ENCODE measurements at regions not wholly inside any gene's neighbourhood (a gene's known extent, or its start where the extent isn't known, plus 50 kb on each side); places are given as distances from the start of the nearest gene placed in this dataset.

DNA sequence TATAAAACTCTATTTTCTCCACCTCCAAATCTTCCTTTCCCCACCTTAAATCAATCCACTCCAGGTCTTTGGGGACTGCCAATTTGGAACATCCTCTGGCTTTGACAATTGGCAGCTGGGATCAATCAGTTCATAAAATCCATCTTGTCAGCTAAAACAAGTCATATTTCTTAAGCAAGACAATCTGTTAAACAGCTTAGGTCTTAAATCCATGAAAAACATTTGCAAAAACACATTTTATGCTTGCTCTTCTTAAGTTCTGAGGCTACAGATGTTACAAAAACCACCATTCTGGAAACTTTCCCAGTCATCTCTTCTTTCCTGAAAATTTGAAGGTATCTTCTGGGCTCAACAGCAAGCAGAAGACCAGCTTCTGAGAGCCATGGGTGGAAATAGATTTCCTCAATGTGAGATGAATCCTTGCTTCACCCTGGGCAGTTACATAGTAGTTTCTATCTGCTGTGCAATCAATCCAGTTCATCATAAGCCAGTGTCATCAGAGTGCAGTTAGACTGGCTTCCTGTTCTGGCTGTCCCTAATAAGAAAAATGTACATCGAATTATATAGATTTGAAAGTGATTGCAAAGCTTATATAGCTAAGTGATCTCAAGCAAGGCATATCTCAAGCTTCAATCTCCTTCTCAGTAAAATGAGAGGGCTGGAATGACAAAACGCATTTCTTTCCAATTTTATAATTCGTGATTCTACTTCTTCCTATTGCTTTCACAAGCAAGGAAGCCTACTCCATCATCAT is 402.7 kb upstream of the INTU start:
- no peak for TF ChIP-seq CTCF (IDR thresholded peaks at IDR 0.05)
- Histone ChIP-seq H3K4me3 (no peak overlapping the region), H3K36me3 (ENCODE audit: low read depth) (no peaks in the 10 kb centered on the region), H3K9me3 (peaks cover 4% of the 10 kb centered on the region), H3K4me1 (ENCODE audit: low read depth) (no peaks in the 10 kb centered on the region)
- ATAC-seq (no peak), DNase-seq (no peak)
- intact Hi-C loops (cut with DNase I, micrococcal nuclease) = no loop called here

DNA sequence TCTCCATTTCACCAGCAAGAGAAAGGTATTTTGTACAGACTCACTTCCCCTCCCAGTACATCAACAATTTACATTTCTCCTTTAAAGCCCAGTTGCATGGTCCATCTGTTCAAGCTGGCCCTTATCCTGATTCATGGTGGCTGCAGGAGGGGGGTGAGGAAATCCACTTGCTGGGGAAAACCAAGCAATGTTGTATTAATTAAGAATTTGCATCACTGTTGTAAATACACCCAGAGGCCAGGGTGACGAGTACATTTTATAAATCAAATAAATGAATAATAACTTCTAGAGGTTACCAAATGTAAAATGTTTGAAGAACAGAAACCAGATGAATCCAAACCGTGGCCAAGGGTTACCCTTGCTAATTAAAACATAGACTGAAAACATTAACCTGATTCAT is 395.9 kb upstream of the INTU start:
- Histone ChIP-seq H3K4me1 (ENCODE audit: low read depth) (no peaks in the 10 kb centered on the region), H3K36me3 (ENCODE audit: low read depth) (no peaks in the 10 kb centered on the region), H3K9me3 (peaks cover 4% of the 10 kb centered on the region), H3K4me3 (no peak overlapping the region)
- ATAC-seq (no peak), DNase-seq (peak in 1 of 3 donors; percentile 4)
- intact Hi-C loops (cut with DNase I, micrococcal nuclease) = no loop called here
- no peak for TF ChIP-seq CTCF (IDR thresholded peaks at IDR 0.05)

DNA sequence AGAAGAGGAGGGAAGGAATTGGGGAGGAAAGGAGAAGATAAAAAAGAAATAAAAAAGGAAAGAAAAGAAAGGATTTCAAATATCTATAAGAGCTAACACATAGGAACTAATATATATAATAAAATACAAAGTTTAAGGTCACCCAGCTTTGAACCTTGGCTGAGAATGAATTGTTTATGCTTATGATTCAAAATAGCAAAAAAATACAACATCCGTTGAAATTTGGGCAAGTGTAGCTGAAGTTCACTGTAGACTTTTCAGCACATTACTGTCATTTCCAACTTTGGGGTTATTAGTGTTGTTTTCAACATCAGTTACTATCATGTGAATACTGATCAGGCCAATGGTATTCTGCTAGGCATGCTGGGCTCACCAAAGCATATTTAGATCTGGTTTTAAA is 395.2 kb upstream of the INTU start:
- intact Hi-C loops (cut with DNase I, micrococcal nuclease) = no loop called here
- DNase-seq (no peak), ATAC-seq (no peak)

DNA sequence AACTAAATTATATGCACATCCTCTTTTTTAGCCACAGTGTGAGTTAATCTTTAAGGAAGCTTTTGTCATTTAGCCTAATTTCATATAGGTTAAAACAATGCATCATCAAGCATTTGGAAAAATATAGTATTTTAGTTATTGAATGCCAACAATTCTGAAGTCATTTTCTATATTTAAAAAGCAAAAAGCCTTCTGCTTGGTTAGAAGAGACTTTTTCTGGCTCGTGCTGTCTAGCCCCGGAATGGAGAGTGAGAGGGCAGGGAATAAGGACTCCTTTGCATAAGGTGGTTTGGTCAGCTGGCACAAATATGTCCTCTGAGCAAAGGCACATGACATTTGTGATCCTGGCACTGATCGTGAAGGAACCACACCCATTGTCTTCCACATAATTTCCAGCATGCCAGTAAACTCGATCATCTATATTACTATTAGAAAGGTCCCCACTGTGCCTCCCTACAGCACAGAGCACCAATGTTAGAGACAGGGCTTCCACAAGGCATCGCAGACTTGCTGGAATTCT is 393.7 kb upstream of the INTU start:
- TF ChIP-seq CTCF (IDR thresholded peaks at IDR 0.05) = no peak
- Histone ChIP-seq H3K4me1 (ENCODE audit: low read depth) (no peaks in the 10 kb centered on the region), H3K36me3 (ENCODE audit: low read depth) (no peaks in the 10 kb centered on the region), H3K9me3 (peaks cover 4% of the 10 kb centered on the region), H3K4me3 (no peak overlapping the region)
- DNase-seq (no peak), ATAC-seq (no peak)
- intact Hi-C loops (cut with DNase I, micrococcal nuclease) = no loop called here

More for the DNA sequence above, 395.2 kb upstream of the INTU start:
- Histone ChIP-seq H3K4me3 (no peak overlapping the region), H3K4me1 (ENCODE audit: low read depth) (no peaks in the 10 kb centered on the region), H3K36me3 (ENCODE audit: low read depth) (no peaks in the 10 kb centered on the region), H3K9me3 (peaks cover 4% of the 10 kb centered on the region)
- no peak for TF ChIP-seq CTCF (IDR thresholded peaks at IDR 0.05)

DNA sequence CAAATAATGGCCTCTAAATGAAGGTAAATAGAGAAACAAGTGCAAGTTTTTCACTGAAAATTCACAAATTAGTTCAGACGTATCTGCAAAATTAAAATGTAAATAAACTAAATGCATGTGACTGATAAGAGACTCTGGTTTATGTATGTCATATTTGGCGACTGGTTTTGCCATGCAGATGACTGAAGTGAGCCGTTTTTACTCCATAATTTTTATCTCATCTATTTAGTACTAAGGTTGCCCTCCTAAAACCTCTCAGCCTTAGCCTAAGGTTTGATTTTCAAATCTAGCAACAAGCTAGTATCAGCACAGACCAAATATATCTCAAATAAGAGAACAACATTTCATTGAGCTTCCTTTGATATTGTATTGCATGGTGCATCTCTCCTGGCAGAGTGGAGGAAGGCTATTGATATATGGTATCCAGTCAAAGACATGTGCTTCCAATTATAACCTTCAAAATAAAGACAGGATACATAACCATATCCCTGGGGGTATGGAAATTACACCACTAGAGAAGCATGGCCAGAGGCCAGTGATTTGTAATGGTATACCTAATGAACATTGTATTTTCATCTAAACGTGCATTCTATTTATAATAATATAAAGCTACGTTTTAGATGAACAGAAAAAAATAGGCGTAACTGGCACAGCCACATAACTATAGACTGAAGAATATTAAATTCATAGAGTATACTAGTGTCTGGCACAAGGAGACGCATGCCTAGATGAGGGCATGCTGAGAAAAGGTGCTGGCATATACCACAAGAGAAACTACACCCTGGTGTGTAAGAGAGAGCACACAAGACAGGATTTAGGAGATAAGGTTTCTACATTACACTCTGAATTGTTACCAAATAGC is 392.6 kb upstream of the INTU start:
- DNase-seq (no peak), ATAC-seq (no peak)
- intact Hi-C loops (cut with DNase I, micrococcal nuclease) = no loop called here
- no peak for TF ChIP-seq CTCF (IDR thresholded peaks at IDR 0.05)
- Histone ChIP-seq H3K36me3 (ENCODE audit: low read depth) (no peaks in the 10 kb centered on the region), H3K4me1 (ENCODE audit: low read depth) (no peaks in the 10 kb centered on the region), H3K9me3 (peaks cover 4% of the 10 kb centered on the region), H3K4me3 (no peak overlapping the region)
